Urinary bladder (tissue), 3 donors: ENCODE measurements at regions not wholly inside any gene's neighbourhood (a gene's known extent, or its start where the extent isn't known, plus 50 kb on each side); places are given as distances from the start of the nearest gene placed in this dataset.

Experiments
- DNase-seq: peaks from one replicate; pipeline ENCODE4 v3.0.0-alpha.2; 2015; ENCODE audit errors: extremely low spot score
- H3K27ac ChIP-seq: one replicate; pipeline ENCODE4 v1.5.1; 2013; ENCODE audit warnings: low read depth, mild to moderate bottlenecking, moderate library complexity
- H3K36me3 ChIP-seq: one replicate; pipeline ENCODE4 v1.6.1; 2013; ENCODE audit warnings: mild to moderate bottlenecking, moderate library complexity; ENCODE audit not compliant: insufficient read depth
- H3K4me1 ChIP-seq: one replicate; pipeline ENCODE4 v1.6.1; 2013; ENCODE audit warnings: mild to moderate bottlenecking, moderate library complexity; ENCODE audit not compliant: insufficient read depth
- H3K4me3 ChIP-seq: one replicate; pipeline ENCODE4 v1.5.1; 2013; ENCODE audit warnings: low read depth, low read length
- WGBS: extraction: QIAGEN DNeasy Blood & Tissue Kit; methylation state at CpG from one replicate; pipeline ENCODE4 v1.1.7; 2013; 5-methylcytosine and 5-hydroxymethylcytosine counted together
- donor health status: healthy with polysubstance abuse.
- donor health status: healthy.

DNA sequence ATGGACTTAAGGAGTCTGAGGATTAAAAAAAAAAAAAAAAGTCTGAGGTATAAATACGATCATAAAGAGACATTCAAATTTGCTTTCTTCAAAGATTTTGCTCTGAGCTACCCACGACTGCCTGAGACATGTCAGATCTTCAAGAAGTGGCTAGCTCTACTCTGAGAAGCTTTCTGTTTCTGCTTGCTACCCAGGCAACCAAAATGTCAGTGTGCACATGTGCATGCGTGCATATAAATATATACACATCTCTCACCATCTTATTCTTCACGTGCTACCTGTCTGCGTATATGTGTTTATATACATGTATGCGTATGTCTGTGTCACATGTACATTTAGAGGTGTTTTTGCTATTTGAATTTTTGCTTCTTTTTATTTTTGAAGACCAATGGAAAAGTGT, 299.6 kb upstream of the STXBP5 start:
- H3K4me1 ChIP-seq = no peaks in the 10 kb centered on the region
- no peak overlapping the region for H3K4me3 ChIP-seq
- WGBS = 73% methylated on average over 6 of the region's 6 CpGs
- no peaks in the 10 kb centered on the region for H3K36me3 ChIP-seq
- no peak for DNase-seq
- H3K27ac ChIP-seq = no peak overlapping the region

DNA sequence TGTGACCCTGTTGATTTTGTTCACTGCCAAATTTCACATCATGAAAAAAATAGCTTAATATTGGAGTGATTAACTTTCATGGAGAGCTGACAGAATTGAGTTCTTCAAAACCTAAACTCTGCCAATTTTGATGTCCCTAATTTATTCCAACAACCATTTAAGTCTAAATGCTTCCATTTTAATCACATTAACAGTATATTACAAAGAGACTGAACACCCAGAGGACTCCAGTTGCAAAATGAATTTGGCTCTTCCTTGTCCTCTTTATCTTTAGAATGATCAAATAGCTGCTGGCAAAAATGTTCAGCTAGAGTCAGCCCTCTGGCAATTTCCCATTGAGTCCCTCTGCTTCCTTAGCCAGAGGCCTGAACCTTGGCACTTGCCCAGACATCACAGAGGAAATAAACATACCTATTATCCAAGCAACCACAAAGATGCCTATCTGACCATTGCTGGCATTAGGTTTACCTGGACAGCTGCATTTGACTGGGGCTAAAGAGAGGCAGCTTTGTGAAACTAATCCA, 299.0 kb upstream of the STXBP5 start:
- H3K4me1 ChIP-seq = no peaks in the 10 kb centered on the region
- H3K27ac ChIP-seq = no peak overlapping the region
- no peaks in the 10 kb centered on the region for H3K36me3 ChIP-seq
- DNase-seq = no peak
- no peak overlapping the region for H3K4me3 ChIP-seq

DNA sequence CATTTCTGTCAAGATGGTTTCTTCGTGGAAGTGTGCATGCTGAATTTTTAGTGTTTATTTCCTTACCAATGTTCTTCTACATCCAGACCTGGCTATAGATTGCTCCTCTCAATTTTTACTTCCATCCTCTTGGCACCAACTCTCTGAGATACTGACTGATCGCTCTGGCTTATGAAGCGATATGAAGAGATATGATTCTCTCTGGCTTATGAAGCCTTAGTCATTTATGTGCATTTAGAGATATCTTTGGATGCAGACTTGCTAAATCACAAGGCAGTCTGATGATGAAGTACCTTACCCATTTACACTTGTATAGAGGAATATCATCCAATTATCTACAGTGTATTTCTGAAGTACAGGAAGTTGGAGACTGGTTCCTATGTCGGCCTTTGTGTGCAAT, 295.4 kb upstream of the STXBP5 start:
- Histone ChIP-seq H3K27ac (no peak overlapping the region), H3K36me3 (no peaks in the 10 kb centered on the region), H3K4me3 (no peak overlapping the region), H3K4me1 (no peaks in the 10 kb centered on the region)
- WGBS = 84% methylated on average over 4 of the region's 4 CpGs
- DNase-seq = no peak

DNA sequence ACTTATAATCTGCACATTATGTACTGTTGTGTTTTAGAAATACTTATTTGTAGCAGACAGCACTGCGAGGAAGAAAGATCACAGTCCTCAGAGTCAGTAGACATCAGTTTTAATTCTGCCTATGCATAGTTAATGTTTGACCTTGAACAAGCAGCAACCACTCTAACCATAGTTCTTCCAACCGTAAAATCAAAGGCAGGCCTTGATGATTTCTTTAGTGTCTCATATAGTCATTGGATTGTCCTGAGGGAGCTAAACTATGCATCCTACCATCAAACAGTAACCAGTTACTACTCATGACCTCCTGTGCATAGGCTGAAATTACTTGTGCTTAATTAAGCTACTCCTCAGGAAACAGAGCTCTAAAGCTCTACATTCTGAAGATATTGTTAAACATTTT, 294.8 kb upstream of the STXBP5 start:
- H3K4me3 ChIP-seq = no peak overlapping the region
- H3K27ac ChIP-seq = no peak overlapping the region
- no peaks in the 10 kb centered on the region for H3K36me3 ChIP-seq
- no peaks in the 10 kb centered on the region for H3K4me1 ChIP-seq
- DNase-seq = no peak
- WGBS = 95% methylated on average over 2 of the region's 2 CpGs

DNA sequence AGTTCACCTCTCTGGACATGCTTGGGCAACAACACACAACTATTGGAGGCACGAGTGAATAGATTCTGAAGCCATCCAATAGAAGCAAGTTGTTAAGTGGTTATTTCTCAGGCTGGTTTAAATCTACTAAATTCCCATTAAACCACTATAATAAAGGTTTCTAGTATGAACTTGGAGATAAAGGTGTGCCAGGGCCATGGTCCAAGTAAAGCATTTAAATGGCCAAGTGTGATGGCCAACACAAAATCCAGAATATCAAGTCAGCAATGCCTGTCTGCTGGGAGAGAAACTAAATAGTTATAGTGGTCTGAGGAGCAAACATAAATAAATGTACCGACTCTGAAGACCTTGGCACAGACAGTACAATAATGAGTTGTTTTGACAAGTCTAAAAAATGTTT, 294.3 kb upstream of the STXBP5 start:
- 54% methylated on average over 2 of the region's 2 CpGs for WGBS

DNA sequence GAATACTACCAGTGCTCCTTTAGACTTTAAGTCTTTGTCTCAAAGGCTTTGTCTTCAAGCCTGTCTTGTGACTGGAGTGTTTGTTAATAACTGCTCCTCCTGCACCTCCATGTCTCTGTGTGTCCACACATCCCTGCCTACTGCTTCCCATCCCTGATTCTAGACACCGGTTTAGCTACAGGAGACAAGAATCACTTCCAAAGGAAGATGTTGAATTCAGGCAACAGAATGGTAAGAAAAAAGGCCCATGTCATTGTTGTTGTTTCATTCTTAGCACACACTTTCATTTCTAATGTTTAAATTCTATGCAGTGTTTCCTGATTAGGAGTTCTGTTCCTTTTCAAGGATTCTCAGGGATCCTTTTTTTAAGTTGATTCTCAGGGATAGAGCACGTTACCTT, 293.6 kb upstream of the STXBP5 start:
- DNase-seq = no peak
- H3K4me1 ChIP-seq = no peaks in the 10 kb centered on the region
- WGBS = 96% methylated on average over 2 of the region's 2 CpGs
- H3K36me3 ChIP-seq = no peaks in the 10 kb centered on the region
- H3K27ac ChIP-seq = no peak overlapping the region
- H3K4me3 ChIP-seq = no peak overlapping the region

More for the DNA sequence above, 294.3 kb upstream of the STXBP5 start:
- Histone ChIP-seq H3K27ac (no peak overlapping the region), H3K36me3 (no peaks in the 10 kb centered on the region), H3K4me3 (no peak overlapping the region), H3K4me1 (no peaks in the 10 kb centered on the region)
- DNase-seq = no peak

DNA sequence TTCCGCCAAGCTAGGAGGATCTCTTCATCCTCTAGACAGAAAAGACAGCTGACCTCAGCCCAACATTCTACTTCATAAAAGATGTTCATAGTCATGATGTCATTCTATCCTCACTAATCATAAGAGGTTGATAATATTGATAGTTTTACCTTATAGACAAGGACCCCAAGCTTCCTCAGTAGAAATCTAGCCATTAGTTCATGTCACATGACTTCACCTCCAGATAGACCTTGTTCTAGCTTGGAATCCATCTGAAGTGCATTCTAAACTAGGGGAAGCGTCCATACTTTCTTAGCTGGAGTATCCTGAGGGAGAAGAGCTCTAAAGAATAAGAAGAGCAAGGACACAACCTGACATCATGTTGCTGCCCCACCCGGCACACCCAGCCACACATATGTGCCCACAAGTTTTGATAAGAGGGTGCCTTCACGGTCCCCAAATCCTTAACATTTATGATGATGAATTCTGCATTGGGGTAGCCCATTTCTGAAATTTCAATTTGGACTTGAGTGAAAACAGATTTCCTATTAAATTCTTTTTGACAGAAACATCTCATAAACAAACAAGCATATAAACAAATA, 292.5 kb upstream of the STXBP5 start:
- Histone ChIP-seq H3K36me3 (no peaks in the 10 kb centered on the region), H3K27ac (no peak overlapping the region), H3K4me3 (no peak overlapping the region), H3K4me1 (no peaks in the 10 kb centered on the region)
- 95% methylated on average over 4 of the region's 4 CpGs for WGBS
- DNase-seq = no peak

DNA sequence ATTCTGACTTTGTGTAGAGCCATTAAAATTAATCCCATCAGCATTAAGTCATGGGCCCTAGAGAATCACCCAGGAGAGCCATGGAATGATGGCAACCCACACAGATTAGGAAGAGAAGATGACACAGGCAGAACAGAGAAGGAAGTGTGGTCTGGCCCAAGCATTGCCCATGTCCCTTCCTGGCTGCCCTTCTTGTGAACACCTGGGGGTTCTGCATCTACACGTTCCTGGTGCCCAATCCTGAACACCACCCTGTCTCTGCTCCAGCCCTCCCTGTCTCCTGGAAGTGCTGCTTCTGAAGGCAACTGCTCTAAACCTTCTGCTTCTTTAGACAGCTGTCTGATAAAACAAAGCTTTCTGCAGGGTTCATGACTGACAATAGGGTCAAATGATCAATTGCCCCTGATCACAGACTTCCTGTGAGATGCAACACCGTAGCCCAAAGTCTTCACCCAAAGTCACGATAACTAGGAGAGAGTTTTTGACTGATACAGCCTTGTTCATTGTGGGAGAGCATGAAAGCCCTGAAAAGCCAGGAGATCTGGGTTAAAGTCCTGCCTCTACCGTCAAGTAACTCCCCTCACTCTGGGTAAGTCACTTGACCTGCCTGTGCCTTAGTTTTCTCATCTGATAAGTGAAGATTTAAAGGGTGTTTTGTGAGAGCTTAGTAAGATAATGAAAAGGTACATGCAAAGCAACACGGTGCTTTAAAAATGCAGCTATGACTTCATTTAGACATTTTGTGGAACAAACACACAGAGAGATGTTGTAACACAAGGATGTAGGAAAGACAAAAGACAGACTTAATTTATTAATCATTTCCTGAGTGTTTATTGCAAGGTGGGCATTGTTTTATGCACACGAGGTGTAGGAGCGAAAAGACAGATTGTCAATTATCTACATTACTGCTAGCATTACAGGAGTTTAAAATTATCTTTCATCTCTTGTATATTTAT, 291.2 kb upstream of the STXBP5 start:
- 60% methylated on average over 7 of the region's 7 CpGs for WGBS
- Histone ChIP-seq H3K36me3 (no peaks in the 10 kb centered on the region), H3K4me3 (no peak overlapping the region), H3K4me1 (no peaks in the 10 kb centered on the region), H3K27ac (no peak overlapping the region)
- DNase-seq = no peak

DNA sequence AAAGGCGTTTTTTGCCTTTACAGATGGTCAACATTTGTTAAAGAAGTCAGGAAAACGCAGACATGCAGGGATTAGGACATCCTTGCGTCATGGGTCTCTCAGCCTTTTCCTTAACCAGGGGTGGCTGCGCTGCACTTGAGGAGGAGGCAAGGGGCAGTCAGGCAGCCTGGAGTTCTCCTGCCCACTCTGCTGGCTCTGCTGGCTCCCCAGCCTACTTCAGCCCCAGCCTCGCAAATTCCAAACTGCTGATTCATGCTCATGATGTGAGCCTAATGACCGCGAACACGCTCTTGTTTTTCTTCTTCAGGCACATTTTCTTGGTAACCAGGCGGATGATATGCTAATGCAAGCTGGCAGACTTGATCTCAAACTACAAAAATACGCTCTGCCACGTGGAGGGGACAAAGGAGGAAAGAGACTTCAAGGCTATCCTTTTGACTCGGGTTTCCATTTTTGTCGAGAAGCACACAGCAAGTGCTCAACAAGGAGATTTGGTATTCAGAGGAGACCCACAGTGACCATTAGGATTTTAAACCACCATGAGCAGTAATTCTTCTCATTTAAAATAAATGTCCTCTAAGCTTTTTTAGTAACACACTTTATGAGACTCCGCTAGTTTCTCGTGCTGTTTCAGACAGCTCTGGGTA, 290.3 kb upstream of the STXBP5 start:
- Histone ChIP-seq H3K27ac (peak overlapping the region; percentile 32), H3K4me1 (no peaks in the 10 kb centered on the region), H3K4me3 (no peak overlapping the region), H3K36me3 (no peaks in the 10 kb centered on the region)
- 10% methylated on average over 15 of the region's 15 CpGs for WGBS
- peak; percentile 74 for DNase-seq

DNA sequence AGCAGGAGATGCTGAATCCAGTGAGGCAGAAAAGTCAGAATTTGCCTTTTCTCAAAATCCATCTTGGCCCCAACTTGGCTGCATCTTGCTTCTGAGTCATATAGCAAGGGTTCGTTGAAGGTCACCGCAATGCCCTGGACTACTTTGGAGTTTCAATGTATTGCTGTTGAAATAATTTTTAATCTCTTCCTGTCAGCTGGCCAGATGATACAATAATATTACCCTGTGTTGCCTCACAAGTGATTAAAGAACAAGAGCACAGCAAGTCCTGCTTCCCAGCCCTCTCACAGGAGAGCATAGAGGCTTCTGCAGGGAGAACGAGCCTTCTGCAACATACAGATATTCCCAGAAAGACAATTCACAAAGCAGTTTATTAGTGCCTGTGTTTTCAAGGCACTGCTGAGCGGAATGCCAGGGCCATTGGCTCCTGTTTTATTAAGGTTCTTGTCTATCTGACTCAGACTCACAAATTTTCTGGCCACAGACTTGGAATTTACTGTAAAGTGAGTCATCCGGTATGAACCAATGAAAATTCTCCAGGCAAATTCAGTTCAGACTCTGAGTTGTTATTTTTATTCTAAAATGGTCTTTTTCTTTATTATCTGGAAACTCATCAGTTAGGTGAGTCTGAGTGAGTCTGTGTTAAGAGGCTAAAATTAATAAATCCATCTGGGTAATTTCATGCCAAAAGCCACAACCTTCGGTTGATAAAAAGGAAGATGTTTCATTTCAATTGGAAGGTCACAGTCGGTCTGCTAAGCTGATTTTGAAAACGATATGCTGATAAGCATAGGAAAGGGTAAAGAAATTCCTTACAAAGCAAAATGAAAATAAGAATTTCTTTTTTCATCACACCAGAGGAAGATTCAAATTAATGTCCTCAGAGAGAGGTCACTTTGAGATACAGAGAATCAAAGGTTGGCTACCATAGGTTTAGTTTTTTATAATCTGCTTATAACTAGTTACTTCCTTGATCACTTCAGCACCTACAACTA, 289.4 kb upstream of the STXBP5 start:
- Histone ChIP-seq H3K4me3 (peak overlapping the region; percentile 10), H3K27ac (peak overlapping the region; percentile 32), H3K36me3 (no peaks in the 10 kb centered on the region), H3K4me1 (no peaks in the 10 kb centered on the region)
- 12% methylated on average over 8 of the region's 8 CpGs for WGBS
- DNase-seq = peak; percentile 55

DNA sequence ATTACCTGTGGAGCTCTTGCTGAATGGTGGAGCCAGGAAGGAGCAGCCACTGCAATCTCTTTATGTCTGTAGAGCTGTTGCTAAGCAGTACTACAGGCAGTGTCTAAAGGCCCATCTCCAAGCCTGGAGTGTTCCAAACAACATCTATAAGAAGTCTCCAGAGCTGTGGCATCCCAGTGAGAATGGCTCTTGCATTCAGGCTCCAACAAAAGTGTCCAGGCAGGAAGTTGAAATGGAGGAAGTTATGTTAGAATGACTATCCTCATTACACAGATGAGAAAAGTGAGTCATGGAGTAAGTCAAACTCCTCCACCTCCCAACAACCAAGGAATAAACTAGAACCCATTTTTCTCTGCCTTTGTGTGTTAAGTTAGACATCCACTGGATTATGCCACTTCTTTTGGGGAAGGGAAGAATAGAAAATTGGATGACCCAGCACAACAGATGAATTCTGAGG, 288.5 kb upstream of the STXBP5 start:
- no peak for DNase-seq
- Histone ChIP-seq H3K36me3 (no peaks in the 10 kb centered on the region), H3K4me1 (no peaks in the 10 kb centered on the region), H3K4me3 (no peak overlapping the region), H3K27ac (no peak overlapping the region)

DNA sequence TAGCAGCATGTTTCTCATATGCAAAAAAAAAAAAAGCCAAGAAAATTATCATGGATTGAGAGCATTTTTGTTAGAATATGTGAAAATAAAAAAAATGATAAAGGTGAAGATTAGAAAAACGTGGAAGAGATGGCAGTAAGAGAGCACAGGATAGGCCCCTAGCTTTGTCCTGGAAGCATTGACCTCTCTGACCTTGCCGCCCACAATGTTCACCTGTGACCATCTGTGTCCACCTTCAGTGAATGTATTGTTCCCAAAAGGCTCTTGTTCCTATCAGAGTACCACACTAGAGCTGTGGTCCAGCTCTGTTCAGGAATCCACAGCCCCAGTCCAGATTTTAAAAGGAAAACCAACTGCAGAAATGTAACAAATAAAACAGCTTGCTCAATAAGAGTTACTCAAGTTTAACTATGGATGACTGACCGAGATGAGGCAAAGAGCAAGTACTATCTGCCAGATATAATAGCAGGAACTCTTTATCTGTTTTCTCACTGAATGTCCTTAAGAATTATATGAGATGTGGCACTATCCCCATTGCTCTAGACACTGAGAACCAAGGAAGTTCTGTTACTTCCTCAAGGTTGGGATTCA, 287.7 kb upstream of the STXBP5 start:
- H3K36me3 ChIP-seq = no peaks in the 10 kb centered on the region
- 90% methylated on average over 3 of the region's 3 CpGs for WGBS
- H3K4me1 ChIP-seq = no peaks in the 10 kb centered on the region
- H3K27ac ChIP-seq = no peak overlapping the region
- no peak for DNase-seq
- no peak overlapping the region for H3K4me3 ChIP-seq

DNA sequence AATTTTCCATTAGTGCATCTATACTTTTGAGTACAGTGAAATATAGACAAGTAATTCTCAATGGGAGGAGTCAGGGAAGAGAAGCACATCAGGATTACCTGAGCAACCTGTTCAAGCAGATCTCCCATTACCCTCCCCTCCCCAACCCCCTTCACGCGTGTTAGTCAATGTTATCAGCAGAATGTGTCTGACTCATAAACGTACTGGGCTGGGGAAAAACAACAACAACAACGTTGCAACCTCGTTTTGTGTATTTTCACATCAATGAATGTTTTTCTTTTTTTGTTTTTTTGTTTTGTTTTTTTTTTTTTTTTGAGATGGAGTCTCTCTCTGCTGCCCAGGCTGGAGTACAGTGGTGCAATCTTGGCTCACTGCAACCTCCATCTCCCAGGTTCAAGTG, 287.0 kb upstream of the STXBP5 start:
- no peaks in the 10 kb centered on the region for H3K4me1 ChIP-seq
- WGBS = 90% methylated on average over 5 of the region's 5 CpGs
- H3K4me3 ChIP-seq = no peak overlapping the region
- DNase-seq = no peak
- no peak overlapping the region for H3K27ac ChIP-seq
- no peaks in the 10 kb centered on the region for H3K36me3 ChIP-seq
